ENCODE measurements at regions not wholly inside any gene's neighbourhood (a gene's known extent, or its start where the extent isn't known, plus 50 kb on each side); places are given as distances from the start of the nearest gene placed in this dataset.
A peak's percentile ranks its signal among the peaks of the same experiment; 100 is the strongest.

GRCh38 chr10:111837985-111838384 lies 345.6 kb downstream of the GPAM start:
- H3K36me3 ChIP-seq (replicated peaks in 1 of 2): no peaks in the 10 kb centered on the region
- TF ChIP-seq CTCF (IDR thresholded peaks at IDR 0.05) (no peak), POLR2A (IDR thresholded peaks at IDR 0.05) (no peak)
- H3K9me3 ChIP-seq (replicated peaks in 1 of 3): no peaks in the 10 kb centered on the region
- no peaks in the 10 kb centered on the region for H3K4me1 ChIP-seq (replicated peaks in 1 of 2)
- H3K4me3 ChIP-seq: no peak overlapping the region
- H3K27me3 ChIP-seq: no peaks in the 10 kb centered on the region
- no peak overlapping the region for H3K27ac ChIP-seq
- intact Hi-C loops (cut with DNase I): no loop called here
- 73 to 86% (median 77%) methylated on average over 2 of the region's 2 CpGs for WGBS, 4 donors
- DNase-seq: no peak

GRCh38 chr10:111840546-111840945 lies 343.0 kb downstream of the GPAM start:
- Histone ChIP-seq H3K9me3 (replicated peaks in 1 of 3) (no peaks in the 10 kb centered on the region), H3K36me3 (replicated peaks in 1 of 2) (no peaks in the 10 kb centered on the region), H3K4me3 (no peak overlapping the region), H3K27me3 (no peaks in the 10 kb centered on the region), H3K27ac (no peak overlapping the region), H3K4me1 (replicated peaks in 1 of 2) (no peaks in the 10 kb centered on the region)
- intact Hi-C loops (cut with DNase I): no loop called here
- TF ChIP-seq CTCF (IDR thresholded peaks at IDR 0.05) (no peak), POLR2A (IDR thresholded peaks at IDR 0.05) (no peak)
- no peak for DNase-seq

- Histone ChIP-seq H3K36me3 (replicated peaks in 1 of 2) (no peaks in the 10 kb centered on the region), H3K27me3 (no peaks in the 10 kb centered on the region), H3K4me3 (no peak overlapping the region), H3K9me3 (replicated peaks in 1 of 3) (no peaks in the 10 kb centered on the region), H3K4me1 (replicated peaks in 1 of 2) (no peaks in the 10 kb centered on the region), H3K27ac (no peak overlapping the region)
- TF ChIP-seq CTCF (IDR thresholded peaks at IDR 0.05) (no peak), POLR2A (IDR thresholded peaks at IDR 0.05) (no peak)
- WGBS, 4 donors: 65 to 78% (median 75%) methylated on average over 2 of the region's 2 CpGs
- DNase-seq: no peak
- intact Hi-C loops (cut with DNase I): no loop called here
Observed at GRCh38 chr10:111852801-111853200, 330.8 kb downstream of the GPAM start.

- H3K27me3 ChIP-seq: no peaks in the 10 kb centered on the region
- no peak overlapping the region for H3K4me3 ChIP-seq
- H3K4me1 ChIP-seq (replicated peaks in 1 of 2): no peaks in the 10 kb centered on the region
- TF ChIP-seq CTCF (IDR thresholded peaks at IDR 0.05) (peak in 4 of 6 experiments; percentile 6 to 33 (median 16)), POLR2A (IDR thresholded peaks at IDR 0.05) (no peak)
- no peaks in the 10 kb centered on the region for H3K36me3 ChIP-seq (replicated peaks in 1 of 2)
- H3K9me3 ChIP-seq (replicated peaks in 1 of 3): no peaks in the 10 kb centered on the region
- H3K27ac ChIP-seq: no peak overlapping the region
- intact Hi-C loops (cut with DNase I): no loop called here
- DNase-seq: no peak
- 60 to 74% (median 62%) methylated on average over 3 of the region's 3 CpGs for WGBS, 4 donors
Observed at GRCh38 chr10:111856631-111857030, 326.9 kb downstream of the GPAM start.
